ENCODE measurements at regions not wholly inside any gene's neighbourhood (a gene's known extent, or its start where the extent isn't known, plus 50 kb on each side); places are given as distances from the start of the nearest gene placed in this dataset.
A peak's percentile ranks its signal among the peaks of the same experiment; 100 is the strongest.
"Not testable (repeated sequence)": the region's sequence is repeated elsewhere in the genome, so short reads cannot be mapped to it uniquely, and the experiment has no call there.

- Mint-ChIP-seq H3K27ac (no peak overlapping the region), H3K4me3 (no peak overlapping the region), H3K4me1 (no peaks in the 10 kb centered on the region), H3K27me3 (no peaks in the 10 kb centered on the region), H3K9me3 (no peaks in the 10 kb centered on the region), H3K36me3 (no peaks in the 10 kb centered on the region)
- ATAC-seq (replicated peaks) = no peak
- no peak for DNase-seq
Measured at GRCh38 chr5:67651180-67651579, 454.6 kb upstream of the CD180 start.

GRCh38 chr5:67648201-67648671, 451.6 kb upstream of the CD180 start:
- Mint-ChIP-seq H3K27ac (no peak overlapping the region), H3K36me3 (no peaks in the 10 kb centered on the region), H3K4me3 (no peak overlapping the region), H3K9me3 (peaks cover 3 to 8% of the 10 kb centered on the region in 2 donors), H3K27me3 (no peaks in the 10 kb centered on the region), H3K4me1 (no peaks in the 10 kb centered on the region)
- no peak for DNase-seq
- ATAC-seq (replicated peaks) = no peak

- no peaks in the 10 kb centered on the region for H3K27me3 Mint-ChIP-seq
- peaks cover 3 to 8% of the 10 kb centered on the region in 2 donors for H3K9me3 Mint-ChIP-seq
- no peak overlapping the region for H3K4me3 Mint-ChIP-seq
Measured at GRCh38 chr5:67647772-67648171, 451.2 kb upstream of the CD180 start.

DNA sequence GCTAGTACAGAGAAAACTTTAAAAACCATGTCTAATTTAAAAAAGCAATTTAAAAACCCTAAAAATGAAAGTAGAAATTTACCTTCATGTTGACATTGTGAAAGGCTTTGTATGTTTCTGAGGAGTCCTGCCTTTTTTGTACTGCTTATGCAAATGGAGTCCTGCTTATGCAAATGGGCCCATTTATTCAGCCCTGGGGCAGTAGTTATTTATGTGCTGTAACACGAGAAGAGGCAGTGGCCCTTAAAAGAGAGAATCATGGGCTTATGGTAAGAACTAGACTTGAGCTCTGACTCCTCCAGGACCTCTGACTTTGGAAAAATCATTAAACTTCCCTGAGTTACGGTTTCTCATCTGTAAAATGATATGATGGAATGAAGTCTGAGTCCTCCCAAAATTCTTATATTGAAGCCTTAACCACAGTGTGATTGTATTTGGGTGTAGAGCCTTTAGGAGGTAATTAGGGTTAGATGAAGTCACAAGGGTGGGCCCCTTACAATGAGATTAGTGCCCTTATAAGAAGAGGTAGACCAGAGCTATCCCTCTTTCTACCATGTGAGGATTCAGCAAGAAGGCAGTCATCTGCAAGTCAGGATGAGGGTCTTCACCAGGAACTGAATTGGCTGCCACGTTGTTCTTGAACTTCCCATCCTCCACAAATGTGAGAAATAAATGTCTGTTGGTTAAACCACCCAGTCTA, 447.8 kb upstream of the CD180 start:
- H3K4me1 Mint-ChIP-seq = no peaks in the 10 kb centered on the region
- H3K4me3 Mint-ChIP-seq = no peak overlapping the region
- no peaks in the 10 kb centered on the region for H3K36me3 Mint-ChIP-seq

More at GRCh38 chr5:67647772-67648171, 451.2 kb upstream of the CD180 start:
- Mint-ChIP-seq H3K4me1 (no peaks in the 10 kb centered on the region), H3K36me3 (no peaks in the 10 kb centered on the region), H3K27ac (no peak overlapping the region)
- DNase-seq (no peak), ATAC-seq (replicated peaks) (no peak)

GRCh38 chr5:67643536-67643935, 446.9 kb upstream of the CD180 start:
- no peak overlapping the region for H3K4me3 Mint-ChIP-seq

More for the DNA sequence above, 447.8 kb upstream of the CD180 start:
- no peaks in the 10 kb centered on the region for H3K27me3 Mint-ChIP-seq
- H3K9me3 Mint-ChIP-seq = peaks cover 3 to 8% of the 10 kb centered on the region in 2 donors
- no peak for ATAC-seq (replicated peaks)
- no peak for DNase-seq
- no peak overlapping the region for H3K27ac Mint-ChIP-seq

GRCh38 chr5:67639976-67640375, 443.4 kb upstream of the CD180 start:
- ATAC-seq (replicated peaks) = no peak
- no peaks in the 10 kb centered on the region for H3K36me3 Mint-ChIP-seq
- DNase-seq = no peak
- no peaks in the 10 kb centered on the region for H3K27me3 Mint-ChIP-seq
- H3K4me3 Mint-ChIP-seq = no peak overlapping the region
- peaks cover 1 to 4% of the 10 kb centered on the region in 2 donors for H3K9me3 Mint-ChIP-seq
- H3K27ac Mint-ChIP-seq = no peak overlapping the region
- H3K4me1 Mint-ChIP-seq = no peaks in the 10 kb centered on the region

More at GRCh38 chr5:67643536-67643935, 446.9 kb upstream of the CD180 start:
- DNase-seq (no peak), ATAC-seq (replicated peaks) (no peak)
- no peaks in the 10 kb centered on the region for H3K4me1 Mint-ChIP-seq
- peaks cover 3 to 8% of the 10 kb centered on the region in 2 donors for H3K9me3 Mint-ChIP-seq
- no peaks in the 10 kb centered on the region for H3K36me3 Mint-ChIP-seq
- no peaks in the 10 kb centered on the region for H3K27me3 Mint-ChIP-seq
- no peak overlapping the region for H3K27ac Mint-ChIP-seq

DNA sequence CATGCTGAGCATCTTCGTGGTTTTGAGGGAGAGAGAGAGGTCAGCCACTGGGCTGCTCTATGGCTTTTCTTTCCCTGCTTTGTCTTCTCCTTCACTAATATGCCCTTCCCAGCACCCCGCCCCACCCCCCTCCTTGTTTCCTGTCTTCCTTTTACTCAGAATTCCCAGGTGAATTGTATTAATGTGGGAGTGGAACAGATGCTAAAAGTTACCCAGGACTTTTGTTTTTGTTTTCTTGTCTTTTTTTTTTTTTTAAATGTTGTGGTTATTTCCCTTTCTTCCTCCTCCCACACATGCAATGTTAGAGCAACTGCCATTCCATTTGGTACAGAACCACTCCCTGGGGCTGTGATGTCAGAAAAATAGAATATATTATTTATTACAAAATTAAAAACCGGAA, 442.7 kb upstream of the CD180 start:
- Mint-ChIP-seq H3K4me3 (no peak overlapping the region), H3K4me1 (no peaks in the 10 kb centered on the region), H3K27me3 (peaks cover 0 to 4% of the 10 kb centered on the region in 2 donors), H3K9me3 (peaks cover 4% of the 10 kb centered on the region in 2 donors), H3K36me3 (peaks cover 2 to 4% of the 10 kb centered on the region in 2 donors), H3K27ac (no peak overlapping the region)
- ATAC-seq (replicated peaks) = no peak
- no peak for DNase-seq

DNA sequence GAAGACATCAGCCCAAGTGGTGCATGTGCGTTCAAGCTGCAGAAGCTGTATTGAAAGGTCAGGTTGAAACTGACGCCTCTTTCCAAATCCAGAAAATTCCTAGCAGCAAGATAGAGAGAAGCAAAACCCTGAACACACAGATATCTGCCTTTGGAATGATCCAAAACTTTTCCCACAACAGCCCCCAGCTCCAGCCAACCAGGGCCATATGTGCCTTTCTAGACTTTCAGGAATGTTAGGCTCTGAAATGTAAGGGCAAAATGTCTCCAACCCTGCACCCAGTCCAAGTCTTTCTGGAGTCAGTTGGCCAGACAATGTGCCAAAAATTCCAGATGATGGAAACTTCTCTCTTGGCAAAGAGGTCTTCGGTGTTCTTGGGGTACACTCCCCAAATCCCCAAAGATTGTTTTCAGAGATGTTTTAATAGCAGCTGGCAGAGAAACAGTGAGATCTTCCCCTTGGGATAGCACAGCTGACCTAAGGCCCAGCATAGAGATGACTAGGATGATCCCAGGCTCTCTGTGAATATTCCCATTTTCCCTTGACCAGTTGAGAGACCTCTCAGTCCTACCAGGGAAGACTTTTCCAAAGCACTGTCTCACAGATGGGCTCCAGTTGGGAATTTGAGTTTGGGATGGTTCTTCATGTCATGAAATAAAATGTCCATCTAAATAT, 440.4 kb upstream of the CD180 start:
- Mint-ChIP-seq H3K27ac (no peak overlapping the region), H3K4me1 (no peaks in the 10 kb centered on the region), H3K36me3 (peaks cover 2 to 6% of the 10 kb centered on the region in 2 donors), H3K9me3 (peaks cover 4 to 6% of the 10 kb centered on the region in 2 donors), H3K27me3 (peaks cover 0 to 8% of the 10 kb centered on the region in 2 donors), H3K4me3 (no peak overlapping the region)
- ATAC-seq (replicated peaks) (no peak), DNase-seq (no peak)

GRCh38 chr5:67636091-67636490, 439.5 kb upstream of the CD180 start:
- DNase-seq (no peak), ATAC-seq (replicated peaks) (no peak)
- peaks cover 4 to 8% of the 10 kb centered on the region in 2 donors for H3K9me3 Mint-ChIP-seq
- H3K27ac Mint-ChIP-seq = no peak overlapping the region
- no peaks in the 10 kb centered on the region for H3K4me1 Mint-ChIP-seq
- H3K36me3 Mint-ChIP-seq = peaks cover 2 to 6% of the 10 kb centered on the region in 2 donors
- no peak overlapping the region for H3K4me3 Mint-ChIP-seq
- peaks cover 0 to 8% of the 10 kb centered on the region in 2 donors for H3K27me3 Mint-ChIP-seq

- not testable (repeated sequence) for ATAC-seq (replicated peaks); H3K27me3 Mint-ChIP-seq; DNase-seq; H3K4me3 Mint-ChIP-seq; H3K27ac Mint-ChIP-seq; H3K9me3 Mint-ChIP-seq; H3K36me3 Mint-ChIP-seq; H3K4me1 Mint-ChIP-seq
Measured at GRCh38 chr5:67627079-67627478, 430.5 kb upstream of the CD180 start.

- Mint-ChIP-seq H3K9me3 (peaks cover 0 to 2% of the 10 kb centered on the region in 2 donors), H3K4me3 (no peak overlapping the region), H3K4me1 (peaks cover 2 to 12% of the 10 kb centered on the region in 2 donors), H3K36me3 (no peaks in the 10 kb centered on the region), H3K27me3 (peaks cover 9 to 11% of the 10 kb centered on the region in 2 donors), H3K27ac (no peak overlapping the region)
- ATAC-seq (replicated peaks) = no peak
- DNase-seq = no peak
Measured at GRCh38 chr5:67623078-67623477, 426.5 kb upstream of the CD180 start.

GRCh38 chr5:67620424-67621397, 424.1 kb upstream of the CD180 start:
- Mint-ChIP-seq H3K36me3 (no peaks in the 10 kb centered on the region), H3K27me3 (peaks cover 9 to 11% of the 10 kb centered on the region in 2 donors), H3K27ac (no peak overlapping the region), H3K4me3 (no peak overlapping the region), H3K4me1 (peaks cover 2 to 17% of the 10 kb centered on the region in 2 donors), H3K9me3 (no peaks in the 10 kb centered on the region)
- ATAC-seq (replicated peaks) (peak; percentile 83 to 92), DNase-seq (no peak)

- no peak for DNase-seq
- Mint-ChIP-seq H3K27me3 (peaks cover 9 to 11% of the 10 kb centered on the region in 2 donors), H3K4me1 (peaks cover 2 to 17% of the 10 kb centered on the region in 2 donors), H3K9me3 (no peaks in the 10 kb centered on the region), H3K27ac (no peak overlapping the region), H3K36me3 (no peaks in the 10 kb centered on the region), H3K4me3 (no peak overlapping the region)
- no peak for ATAC-seq (replicated peaks)
Measured at GRCh38 chr5:67619636-67620035, 423.0 kb upstream of the CD180 start.

GRCh38 chr5:67619235-67619634, 422.6 kb upstream of the CD180 start:
- no peak overlapping the region for H3K27ac Mint-ChIP-seq
- no peak for DNase-seq
- no peak overlapping the region for H3K4me3 Mint-ChIP-seq
- no peaks in the 10 kb centered on the region for H3K36me3 Mint-ChIP-seq
- peaks cover 9 to 11% of the 10 kb centered on the region in 2 donors for H3K27me3 Mint-ChIP-seq
- H3K9me3 Mint-ChIP-seq = no peaks in the 10 kb centered on the region
- ATAC-seq (replicated peaks) = no peak
- H3K4me1 Mint-ChIP-seq = peaks cover 2 to 17% of the 10 kb centered on the region in 2 donors

All from stimulated activated naive B cell treated with anti-CD40 and anti-IgM and Interleukin-4, amounts not matched to agents 10 μg/mL and 1 μg/mL and 100 μg/mL, for 72 hours (primary cell).